ENCODE measurements at regions not wholly inside any gene's neighbourhood (a gene's known extent, or its start where the extent isn't known, plus 50 kb on each side); places are given as distances from the start of the nearest gene placed in this dataset.
"Not testable (repeated sequence)": the region's sequence is repeated elsewhere in the genome, so short reads cannot be mapped to it uniquely, and the experiment has no call there.

DNA sequence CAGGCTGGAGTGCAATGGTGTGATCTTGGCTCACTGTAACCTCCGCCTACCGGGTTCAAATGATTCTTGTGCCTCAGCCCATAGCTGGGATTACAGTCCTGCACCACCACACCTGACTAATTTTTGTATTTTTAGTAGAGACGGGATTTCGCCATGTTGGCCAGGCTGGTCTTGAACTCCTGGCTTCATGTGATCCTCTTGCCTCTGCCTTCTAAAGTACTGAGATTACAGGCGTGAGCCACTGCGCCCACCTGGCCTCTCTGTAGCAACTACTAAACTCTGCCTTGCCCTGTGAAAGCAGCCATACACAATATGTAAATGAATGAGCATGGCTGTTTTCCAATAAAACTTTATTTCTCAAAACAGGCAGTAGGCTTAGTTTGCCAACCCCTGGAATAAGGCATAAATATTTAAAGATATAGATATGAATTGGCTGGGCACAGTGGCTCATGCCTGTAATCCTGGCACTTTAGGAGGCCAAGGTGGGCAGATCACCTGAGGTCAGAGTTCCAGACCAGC is 127.9 kb upstream of the ZNF217 start:
- DNase-seq (ENCODE audit: low read depth in 2 of 2), result not testable (repeated sequence)

DNA sequence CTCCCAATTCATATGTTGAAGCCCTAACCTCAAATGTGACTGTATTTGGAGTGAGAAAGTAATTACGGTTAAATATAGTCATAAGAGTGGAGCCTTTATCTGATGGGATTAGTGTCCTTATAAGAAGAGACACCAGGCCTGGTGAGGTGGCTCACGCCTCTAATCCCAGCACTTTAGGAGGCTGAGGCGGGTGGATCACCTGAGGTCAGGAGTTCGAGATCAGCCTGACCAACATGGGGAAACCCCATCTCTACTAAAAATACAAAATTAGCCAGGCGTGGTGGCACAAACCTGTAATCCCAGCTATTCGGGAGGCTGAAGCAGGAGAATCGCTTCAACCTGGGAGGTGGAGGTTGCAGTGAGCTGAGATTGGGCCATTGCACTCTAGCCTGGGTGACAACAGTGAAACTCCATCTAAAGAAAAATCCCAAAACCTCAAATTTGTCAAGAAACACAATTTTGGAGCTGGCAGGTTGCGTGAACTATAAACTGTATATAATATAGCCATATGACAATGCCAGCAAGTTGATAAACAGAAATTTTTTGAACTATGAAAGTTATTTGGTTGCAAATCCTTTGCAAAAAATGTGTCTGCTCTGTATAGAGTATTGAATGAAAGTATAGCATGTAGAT is 125.6 kb upstream of the ZNF217 start:
- not testable (repeated sequence) for DNase-seq (ENCODE audit: low read depth in 2 of 2)

- no peak for DNase-seq (ENCODE audit: low read depth in 2 of 2)
Observed at GRCh38 chr20:53718142-53719021, 124.7 kb upstream of the ZNF217 start.

DNA sequence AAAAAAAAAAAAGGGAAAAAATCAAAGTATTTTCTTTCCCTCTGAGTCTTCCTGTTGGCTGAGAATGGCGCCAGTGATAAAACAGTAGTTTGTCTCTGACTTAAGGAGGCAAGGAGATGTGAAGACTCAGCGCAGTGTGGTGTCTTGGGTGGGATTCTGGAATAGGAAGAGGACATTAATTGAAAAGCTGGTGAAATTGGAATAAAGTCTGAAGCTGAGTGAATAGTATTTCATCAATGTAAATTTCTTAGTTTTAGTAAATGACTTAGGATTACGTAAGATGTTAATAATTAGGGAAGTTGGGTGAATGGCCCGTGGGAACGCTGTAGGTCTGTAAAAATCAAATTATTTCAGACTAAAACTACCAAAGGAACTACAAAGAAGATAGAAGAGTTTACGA is 122.8 kb upstream of the ZNF217 start:
- DNase-seq (ENCODE audit: low read depth in 2 of 2), result no peak

GRCh38 chr20:53714524-53714923 is 120.9 kb upstream of the ZNF217 start:
- no peak for DNase-seq (ENCODE audit: low read depth in 2 of 2)

- DNase-seq (ENCODE audit: low read depth in 2 of 2), result no peak
Observed at GRCh38 chr20:53713328-53714056, 119.9 kb upstream of the ZNF217 start.

GRCh38 chr20:53712212-53712977 is 118.8 kb upstream of the ZNF217 start:
- DNase-seq (ENCODE audit: low read depth in 2 of 2), result no peak

DNA sequence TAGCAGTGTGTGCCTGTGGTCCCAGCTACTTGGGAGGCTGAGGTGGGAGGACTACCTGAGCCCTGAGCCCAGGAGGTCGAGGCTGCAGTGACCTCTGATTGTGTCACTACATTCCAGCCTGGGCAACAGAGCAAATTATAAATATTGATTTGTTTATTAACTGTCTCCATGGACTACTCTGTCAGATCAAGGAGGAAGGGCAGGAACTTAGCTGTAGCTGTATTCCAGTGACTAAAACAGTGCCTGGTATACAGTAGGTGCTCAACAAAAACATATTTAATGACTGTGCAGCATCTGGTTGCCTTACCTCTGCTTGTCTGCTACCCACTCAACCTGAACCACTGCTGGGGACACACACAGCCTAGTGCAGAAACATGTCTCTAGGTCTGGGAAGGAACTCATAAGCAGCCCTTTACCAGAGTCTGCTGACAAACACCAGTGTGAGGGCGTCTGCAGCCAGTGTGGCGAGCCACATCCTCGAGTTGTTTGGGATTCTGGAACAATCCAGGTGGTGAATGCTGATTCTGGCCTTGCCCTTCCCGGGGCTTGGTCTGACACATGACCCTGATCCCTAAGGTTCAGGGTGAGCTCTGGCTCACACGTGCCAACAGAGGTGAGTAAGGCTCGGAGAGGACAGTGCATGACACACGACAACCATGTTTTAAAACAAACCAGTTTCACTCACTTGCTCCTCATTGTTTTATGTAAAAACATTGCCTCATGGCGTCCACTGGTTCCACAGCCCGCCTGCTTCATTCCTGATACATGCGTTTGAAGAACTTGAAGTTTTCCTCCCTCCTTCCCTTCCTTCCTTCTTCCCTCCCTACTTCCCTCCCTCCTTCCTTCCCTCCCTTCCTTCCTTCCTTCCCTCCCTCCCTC is 117.9 kb upstream of the ZNF217 start:
- DNase-seq (ENCODE audit: low read depth in 2 of 2), result no peak

DNA sequence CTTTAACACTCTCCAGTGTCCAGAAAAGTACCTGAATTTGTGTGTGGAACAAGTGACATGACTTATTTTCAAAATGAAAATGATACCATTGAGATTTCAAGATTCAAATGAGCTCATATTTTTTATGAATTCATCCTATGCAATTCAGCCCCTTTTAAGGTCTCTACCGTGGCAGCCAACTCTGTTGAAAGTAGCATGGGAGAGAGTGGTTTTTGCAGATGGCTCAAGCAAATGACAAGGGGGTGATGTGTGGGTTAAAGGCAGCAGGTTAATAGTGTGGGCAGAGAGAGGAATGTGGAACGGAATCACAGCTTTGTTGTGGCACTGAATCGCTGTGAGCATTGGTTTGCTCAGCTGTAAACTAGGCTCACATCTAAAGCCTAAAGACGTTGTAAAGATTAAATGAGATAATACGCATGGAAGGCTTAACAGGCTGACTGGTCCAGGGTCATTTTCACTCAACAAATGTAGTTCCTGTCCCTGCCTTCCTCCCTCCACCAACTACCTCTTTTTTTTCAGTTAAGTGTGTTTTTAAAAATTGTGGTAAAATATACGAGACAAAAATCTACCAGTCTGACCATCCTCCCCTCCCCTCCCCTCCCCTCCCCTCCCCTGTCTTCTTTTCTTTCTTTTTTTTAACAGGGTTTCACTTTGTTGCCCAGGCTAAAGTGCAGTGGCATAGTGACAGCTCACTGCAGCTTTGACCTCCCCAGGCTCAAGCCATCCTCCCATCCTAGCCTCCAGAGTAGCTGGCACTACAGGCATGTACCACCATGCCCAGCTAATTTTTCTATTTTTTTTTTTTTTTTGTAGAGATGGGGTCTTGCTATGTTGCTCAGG is 114.7 kb upstream of the ZNF217 start:
- peak; percentile 11 to 28 for DNase-seq (ENCODE audit: low read depth in 2 of 2)

DNA sequence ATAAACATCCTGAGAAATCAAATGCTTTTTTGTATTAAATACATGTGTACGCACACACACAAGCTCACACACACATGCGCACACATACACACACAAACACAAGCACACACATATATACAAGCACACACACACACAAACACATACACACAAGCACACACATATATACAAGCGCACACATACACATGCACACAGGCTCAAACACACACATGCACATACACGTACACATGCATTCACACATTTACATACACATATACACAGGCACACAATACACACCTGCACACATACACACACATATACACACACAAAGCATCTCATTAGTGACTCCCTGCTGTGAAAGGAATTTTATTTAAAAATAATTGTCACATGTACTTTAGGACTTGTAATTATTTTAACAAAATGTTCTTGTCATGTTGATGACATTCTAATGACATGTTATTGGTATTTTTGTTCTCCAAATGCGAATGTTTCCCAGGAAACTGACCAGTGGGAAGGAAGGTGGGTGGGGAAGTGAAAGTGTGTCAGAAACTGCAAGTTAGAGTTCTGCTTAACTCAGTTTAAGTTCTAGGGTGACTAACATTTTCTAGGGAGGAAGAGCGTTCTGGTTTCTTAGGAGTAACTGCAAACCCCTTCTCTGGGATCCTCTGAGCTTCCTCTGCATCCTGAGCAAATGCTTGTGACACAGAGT is 113.9 kb upstream of the ZNF217 start:
- no peak for DNase-seq (ENCODE audit: low read depth in 2 of 2)

GRCh38 chr20:53706466-53707370 is 113.1 kb upstream of the ZNF217 start:
- no peak for DNase-seq (ENCODE audit: low read depth in 2 of 2)

DNA sequence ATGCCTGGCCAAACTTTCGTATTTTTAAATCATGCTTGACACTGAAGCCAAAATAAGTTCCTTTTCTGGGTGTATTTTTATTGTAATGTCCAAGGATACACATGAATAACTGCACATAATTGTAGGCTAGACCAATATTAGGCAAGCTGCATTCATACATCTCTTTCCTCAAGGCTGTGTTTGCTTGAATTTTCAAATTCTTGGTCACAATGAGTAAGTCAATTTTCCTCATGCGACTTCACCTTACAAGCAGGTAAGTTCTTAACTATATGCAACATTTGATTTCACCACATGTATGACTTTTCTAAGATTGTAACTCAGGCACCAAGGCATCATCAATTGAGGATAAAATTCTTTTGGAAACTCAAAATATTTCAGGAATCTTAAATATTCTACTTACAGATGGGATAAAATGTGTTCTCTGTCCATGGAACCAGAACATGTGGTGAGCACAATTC is 112.4 kb upstream of the ZNF217 start:
- DNase-seq (ENCODE audit: low read depth in 2 of 2), result no peak

DNA sequence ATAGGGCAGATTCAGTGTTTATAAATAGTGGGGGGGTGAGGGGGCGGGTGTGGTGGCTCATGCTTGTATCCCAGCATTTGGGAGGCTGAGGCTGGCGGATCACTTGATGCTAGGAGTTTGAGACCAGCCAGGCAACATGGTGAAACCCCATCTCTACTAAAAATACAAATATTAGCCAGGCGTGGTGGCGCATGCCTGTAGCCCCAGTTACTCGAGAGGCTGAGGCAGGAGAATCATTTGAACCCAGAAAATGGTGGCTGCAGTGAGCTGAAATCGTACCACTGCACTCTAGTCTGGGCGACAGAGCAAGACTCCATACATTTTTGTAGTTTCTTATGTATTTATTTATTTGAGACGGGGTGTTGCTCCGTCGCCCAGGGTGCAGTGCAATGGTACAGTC is 109.0 kb upstream of the ZNF217 start:
- no peak for DNase-seq (ENCODE audit: low read depth in 2 of 2)

GRCh38 chr20:53699906-53700305 is 106.3 kb upstream of the ZNF217 start:
- DNase-seq (ENCODE audit: low read depth in 2 of 2), result no peak

- no peak for DNase-seq (ENCODE audit: low read depth in 2 of 2)
Observed at GRCh38 chr20:53699085-53699674, 105.5 kb upstream of the ZNF217 start.

GRCh38 chr20:53698371-53698978 is 104.8 kb upstream of the ZNF217 start:
- DNase-seq (ENCODE audit: low read depth in 2 of 2), result no peak

All from stimulated activated CD8-positive, alpha-beta memory T cell treated with anti-CD3 and anti-CD28 coated beads, Interleukin-2, amount 100 ng/mL, for 48 hours (primary cell).